B cell (primary cell): ENCODE measurements at regions not wholly inside any gene's neighbourhood (a gene's known extent, or its start where the extent isn't known, plus 50 kb on each side); places are given as distances from the start of the nearest gene placed in this dataset.

Source experiments
- EZH2 ChIP-seq: IDR thresholded peaks from 2 replicates; pipeline ENCODE4 v1.6.1; 2012; ENCODE audit warnings: borderline replicate concordance, low read depth, mild to moderate bottlenecking, moderate library complexity, low read length; ENCODE audit not compliant: insufficient read depth, poor library complexity, severe bottlenecking
- TF ChIP-seq, protein P1 (sequence below): fragments of 200-600 bp; IDR thresholded peaks from one replicate; pipeline ENCODE4 v1.8.0; 2022; ENCODE audit warnings: antibody characterized with exemption, mild to moderate bottlenecking

DNA sequence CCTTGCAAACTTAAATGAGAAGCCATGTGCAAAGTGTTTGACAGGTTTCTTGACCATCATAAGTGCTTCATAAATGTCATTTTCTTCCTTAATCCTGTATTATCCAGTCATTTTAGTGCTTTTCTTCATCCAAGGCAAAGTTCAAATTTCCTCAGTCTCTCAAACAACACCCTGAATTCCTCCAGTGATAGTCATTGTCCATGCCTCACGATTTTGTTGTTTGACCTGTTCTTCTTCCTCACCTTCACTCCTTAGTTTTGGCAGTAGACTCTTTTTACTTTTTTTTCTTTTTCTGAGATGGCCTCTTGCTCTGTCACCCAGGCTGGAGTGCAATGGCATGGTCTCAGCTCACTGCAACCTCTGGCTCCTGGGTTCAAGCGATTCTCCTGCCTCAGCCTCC lies 1257.3 kb downstream of the FAM181B start:
- TF ChIP-seq, protein P1, sequence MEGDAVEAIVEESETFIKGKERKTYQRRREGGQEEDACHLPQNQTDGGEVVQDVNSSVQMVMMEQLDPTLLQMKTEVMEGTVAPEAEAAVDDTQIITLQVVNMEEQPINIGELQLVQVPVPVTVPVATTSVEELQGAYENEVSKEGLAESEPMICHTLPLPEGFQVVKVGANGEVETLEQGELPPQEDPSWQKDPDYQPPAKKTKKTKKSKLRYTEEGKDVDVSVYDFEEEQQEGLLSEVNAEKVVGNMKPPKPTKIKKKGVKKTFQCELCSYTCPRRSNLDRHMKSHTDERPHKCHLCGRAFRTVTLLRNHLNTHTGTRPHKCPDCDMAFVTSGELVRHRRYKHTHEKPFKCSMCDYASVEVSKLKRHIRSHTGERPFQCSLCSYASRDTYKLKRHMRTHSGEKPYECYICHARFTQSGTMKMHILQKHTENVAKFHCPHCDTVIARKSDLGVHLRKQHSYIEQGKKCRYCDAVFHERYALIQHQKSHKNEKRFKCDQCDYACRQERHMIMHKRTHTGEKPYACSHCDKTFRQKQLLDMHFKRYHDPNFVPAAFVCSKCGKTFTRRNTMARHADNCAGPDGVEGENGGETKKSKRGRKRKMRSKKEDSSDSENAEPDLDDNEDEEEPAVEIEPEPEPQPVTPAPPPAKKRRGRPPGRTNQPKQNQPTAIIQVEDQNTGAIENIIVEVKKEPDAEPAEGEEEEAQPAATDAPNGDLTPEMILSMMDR = no peak
- no peak for TF ChIP-seq EZH2
